BE2C (cell line): ENCODE measurements at regions not wholly inside any gene's neighbourhood (a gene's known extent, or its start where the extent isn't known, plus 50 kb on each side); places are given as distances from the start of the nearest gene placed in this dataset.
A peak's percentile ranks its signal among the peaks of the same experiment; 100 is the strongest.
"Not testable (repeated sequence)": the region's sequence is repeated elsewhere in the genome, so short reads cannot be mapped to it uniquely, and the experiment has no call there.

Experiments
- DNase-seq: peaks from one replicate; pipeline ENCODE4 v3.0.0-alpha.2; 2020
- H3K27me3 ChIP-seq: fragments of 250-450 bp; sonication (Bioruptor Pico); 2 replicates; pipeline ENCODE4 v1.5.1; 2020; ENCODE audit warnings: mild to moderate bottlenecking
- H3K36me3 ChIP-seq: fragments of 250-450 bp; sonication (Bioruptor Pico); 2 replicates; pipeline ENCODE4 v1.5.1; 2020; ENCODE audit warnings: mild to moderate bottlenecking
- H3K4me1 ChIP-seq: fragments of 250-450 bp; sonication (Bioruptor Pico); 2 replicates; pipeline ENCODE4 v1.5.1; 2020
- H3K4me3 ChIP-seq: 2 replicates; pipeline ENCODE4 v1.5.1; 2011; ENCODE audit warnings: low read depth, low read length
- H3K9me3 ChIP-seq: fragments of 250-450 bp; sonication (Bioruptor Pico); 2 replicates; pipeline ENCODE4 v1.5.1; 2020
- TF ChIP-seq, protein P1 (sequence below): IDR thresholded peaks from 2 replicates; pipeline ENCODE4 v1.5.1; 2012; ENCODE audit warnings: mild to moderate bottlenecking, low read depth, low read length

- Histone ChIP-seq H3K4me3 (no peak overlapping the region), H3K4me1 (no peaks in the 10 kb centered on the region), H3K27me3 (no peaks in the 10 kb centered on the region), H3K9me3 (no peaks in the 10 kb centered on the region), H3K36me3 (no peaks in the 10 kb centered on the region)
- DNase-seq, result peak; percentile 65
- TF ChIP-seq, protein P1, sequence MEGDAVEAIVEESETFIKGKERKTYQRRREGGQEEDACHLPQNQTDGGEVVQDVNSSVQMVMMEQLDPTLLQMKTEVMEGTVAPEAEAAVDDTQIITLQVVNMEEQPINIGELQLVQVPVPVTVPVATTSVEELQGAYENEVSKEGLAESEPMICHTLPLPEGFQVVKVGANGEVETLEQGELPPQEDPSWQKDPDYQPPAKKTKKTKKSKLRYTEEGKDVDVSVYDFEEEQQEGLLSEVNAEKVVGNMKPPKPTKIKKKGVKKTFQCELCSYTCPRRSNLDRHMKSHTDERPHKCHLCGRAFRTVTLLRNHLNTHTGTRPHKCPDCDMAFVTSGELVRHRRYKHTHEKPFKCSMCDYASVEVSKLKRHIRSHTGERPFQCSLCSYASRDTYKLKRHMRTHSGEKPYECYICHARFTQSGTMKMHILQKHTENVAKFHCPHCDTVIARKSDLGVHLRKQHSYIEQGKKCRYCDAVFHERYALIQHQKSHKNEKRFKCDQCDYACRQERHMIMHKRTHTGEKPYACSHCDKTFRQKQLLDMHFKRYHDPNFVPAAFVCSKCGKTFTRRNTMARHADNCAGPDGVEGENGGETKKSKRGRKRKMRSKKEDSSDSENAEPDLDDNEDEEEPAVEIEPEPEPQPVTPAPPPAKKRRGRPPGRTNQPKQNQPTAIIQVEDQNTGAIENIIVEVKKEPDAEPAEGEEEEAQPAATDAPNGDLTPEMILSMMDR, result peak; percentile 98
Observed at GRCh38 chr10:33008499-33009243, 50.6 kb upstream of the ITGB1 start.

DNA sequence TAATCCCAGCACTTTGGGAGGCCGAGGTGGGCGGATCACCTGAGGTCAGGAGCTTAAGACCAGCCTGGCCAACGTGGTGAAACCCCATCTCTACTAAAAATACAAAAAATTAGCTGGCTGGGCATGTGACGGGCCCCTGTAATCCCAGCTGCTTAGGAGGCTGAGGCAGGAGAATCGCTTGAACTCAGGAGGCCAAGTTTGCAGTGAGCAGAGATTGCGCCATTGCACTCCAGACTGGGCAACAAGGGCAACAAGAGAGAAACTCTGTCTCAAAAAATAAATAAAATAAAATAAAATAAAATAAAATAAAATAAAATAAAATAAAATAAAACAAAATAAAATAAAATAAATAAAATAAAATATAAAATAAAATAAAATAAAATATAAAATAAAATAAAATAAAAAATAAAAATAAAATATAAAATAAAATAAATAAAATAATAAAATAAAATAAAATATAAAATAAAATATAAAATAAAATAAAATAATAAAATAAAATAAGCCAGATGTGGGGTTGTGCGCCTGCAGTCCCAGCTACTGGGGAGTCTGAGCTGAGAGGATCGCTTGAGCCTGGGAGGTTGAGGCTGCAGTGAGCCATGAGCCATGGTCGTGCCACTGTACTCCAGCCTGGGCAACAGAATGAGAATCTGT is 49.8 kb upstream of the ITGB1 start:
- not testable (repeated sequence) for H3K4me3 ChIP-seq, H3K36me3 ChIP-seq, DNase-seq, H3K9me3 ChIP-seq, H3K27me3 ChIP-seq, H3K4me1 ChIP-seq
